Hepatic stellate cell (primary cell): ENCODE measurements at regions not wholly inside any gene's neighbourhood (a gene's known extent, or its start where the extent isn't known, plus 50 kb on each side); places are given as distances from the start of the nearest gene placed in this dataset.
"Not testable (repeated sequence)": the region's sequence is repeated elsewhere in the genome, so short reads cannot be mapped to it uniquely, and the experiment has no call there.

ENCODE experiments used
- DNase-seq: peaks from one replicate; pipeline ENCODE4 v3.0.0; 2011; ENCODE audit warnings: low spot score

DNA sequence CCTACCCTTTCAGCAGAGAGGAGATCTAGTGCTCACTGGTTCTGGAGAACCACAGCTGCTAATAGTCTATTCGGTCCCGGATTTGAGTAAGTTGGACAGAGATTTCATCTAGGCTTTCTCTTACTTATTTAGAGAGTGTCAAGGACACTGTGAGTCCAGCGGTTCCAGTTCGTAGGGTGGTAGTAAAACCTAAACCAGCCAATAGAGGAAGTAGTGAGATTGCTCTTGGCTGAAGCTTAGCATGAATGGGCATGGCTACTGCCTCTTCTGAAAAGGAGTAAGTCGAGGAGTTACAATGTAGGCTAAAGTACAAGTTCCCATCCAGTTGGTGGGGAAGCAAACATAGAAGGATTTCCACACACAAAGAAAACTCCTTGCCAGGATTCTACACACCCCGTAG is 109.6 kb upstream of the MOCS2 start:
- no peak for DNase-seq

DNA sequence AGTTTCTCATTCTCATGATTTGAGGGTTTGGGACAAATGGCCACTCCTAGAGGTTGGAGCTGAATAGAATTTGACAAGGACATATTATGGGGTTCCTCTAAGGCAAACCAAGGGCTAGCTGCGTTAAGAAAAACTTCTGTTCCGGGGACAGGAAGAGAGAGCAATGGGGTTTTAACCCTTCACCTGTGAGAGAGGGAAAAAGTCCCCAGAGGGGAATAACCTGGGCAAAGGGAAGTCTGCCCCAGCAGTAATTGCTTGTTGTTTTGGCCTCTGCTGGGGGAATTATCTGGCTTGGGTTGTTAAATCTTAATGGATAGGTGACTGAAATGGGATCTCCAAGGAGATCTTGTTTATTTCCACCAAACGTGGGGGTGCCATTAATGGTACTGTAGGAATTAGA is 110.1 kb upstream of the MOCS2 start:
- no peak for DNase-seq

DNA sequence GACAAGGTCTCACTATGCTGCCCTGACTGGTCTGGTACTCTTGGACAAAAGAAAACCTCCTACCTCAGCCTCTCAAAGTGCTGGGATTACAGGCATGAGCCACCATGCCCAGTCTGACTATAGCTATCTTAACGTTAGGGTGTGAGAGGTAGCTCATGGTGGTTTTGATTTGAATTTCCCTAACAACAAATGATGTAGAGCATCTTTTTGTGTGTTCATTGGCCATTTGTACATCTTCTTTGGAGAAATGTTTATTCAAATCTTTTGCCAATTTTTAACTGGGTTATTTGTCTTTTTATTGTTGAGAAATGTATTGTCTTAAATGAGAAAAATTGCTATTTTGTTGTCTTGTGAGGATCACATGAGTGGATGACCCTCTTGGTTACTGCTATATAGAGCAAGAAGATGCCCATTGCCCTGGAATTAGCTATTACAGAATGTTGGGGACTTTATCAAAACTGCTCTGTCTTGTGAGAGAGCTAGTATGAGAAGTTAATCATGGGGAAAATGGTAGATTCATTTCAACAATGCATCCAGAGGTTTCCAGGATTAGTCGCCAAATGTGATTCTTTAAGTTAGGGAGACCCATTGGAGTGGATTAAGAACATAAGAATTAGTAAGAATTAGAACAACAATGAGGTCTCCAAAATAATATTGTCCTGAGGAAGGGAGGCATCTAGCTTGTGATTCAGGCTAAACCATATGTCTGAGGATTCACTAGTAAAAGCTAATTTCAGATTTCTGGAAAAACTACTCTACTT is 124.3 kb upstream of the MOCS2 start:
- DNase-seq = no peak

- no peak for DNase-seq
Observed at GRCh38 chr5:53236683-53237082, 127.1 kb upstream of the MOCS2 start.

DNA sequence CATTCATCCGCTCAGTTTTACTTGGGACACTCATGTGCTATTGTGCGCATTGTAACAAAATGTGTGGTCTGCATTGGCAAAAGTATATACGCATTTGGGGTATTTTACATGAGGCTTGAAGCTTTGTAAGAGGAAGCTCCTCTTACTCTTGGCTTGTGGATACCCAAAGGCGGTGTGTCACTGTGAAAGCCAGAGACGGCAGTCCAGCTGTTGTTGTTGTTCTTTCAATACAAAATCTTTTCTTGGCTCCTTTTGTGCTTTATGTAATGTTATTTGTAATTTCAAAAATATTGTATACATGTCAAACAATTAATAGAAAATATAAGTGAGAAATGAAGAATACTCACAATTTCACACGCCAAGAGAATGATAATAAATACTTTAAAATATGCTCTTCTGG is 128.3 kb upstream of the MOCS2 start:
- no peak for DNase-seq

DNA sequence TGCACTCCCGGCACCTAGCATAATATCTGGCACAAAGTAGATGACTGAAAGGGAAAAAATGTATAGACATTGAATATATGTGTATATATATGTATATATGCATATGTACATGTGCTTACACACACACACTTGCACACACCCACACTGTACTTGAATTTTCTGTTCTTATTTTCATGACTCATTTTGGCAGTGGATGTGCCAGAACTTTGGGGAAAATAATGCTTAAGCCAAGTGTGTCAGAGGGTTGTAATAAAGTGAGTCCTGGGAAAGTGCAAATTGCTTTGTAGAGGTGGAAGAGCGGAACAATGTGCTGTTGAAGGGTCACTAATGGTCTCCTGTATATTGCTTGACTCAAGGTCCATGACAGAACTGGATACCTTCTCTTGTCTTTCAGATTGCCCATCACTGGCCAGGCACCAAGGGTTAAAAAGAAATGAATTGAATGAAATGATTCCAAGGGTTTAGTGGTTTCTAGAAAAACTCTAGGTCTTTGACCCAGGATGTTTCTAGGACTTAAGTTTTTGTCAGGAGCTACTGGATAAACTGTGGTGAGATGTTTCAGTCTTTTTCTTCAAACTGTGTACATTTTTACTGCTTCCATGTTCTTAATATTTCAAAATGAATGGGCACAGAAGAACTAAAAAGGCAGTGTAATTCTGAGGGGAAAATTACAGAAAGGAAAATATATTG is 129.9 kb upstream of the MOCS2 start:
- no peak for DNase-seq

- no peak for DNase-seq
Observed at GRCh38 chr5:53240661-53241060, 131.1 kb upstream of the MOCS2 start.

GRCh38 chr5:53241572-53241971 is 132.0 kb upstream of the MOCS2 start:
- no peak for DNase-seq

GRCh38 chr5:53243403-53243802 is 133.8 kb upstream of the MOCS2 start:
- DNase-seq = no peak

DNA sequence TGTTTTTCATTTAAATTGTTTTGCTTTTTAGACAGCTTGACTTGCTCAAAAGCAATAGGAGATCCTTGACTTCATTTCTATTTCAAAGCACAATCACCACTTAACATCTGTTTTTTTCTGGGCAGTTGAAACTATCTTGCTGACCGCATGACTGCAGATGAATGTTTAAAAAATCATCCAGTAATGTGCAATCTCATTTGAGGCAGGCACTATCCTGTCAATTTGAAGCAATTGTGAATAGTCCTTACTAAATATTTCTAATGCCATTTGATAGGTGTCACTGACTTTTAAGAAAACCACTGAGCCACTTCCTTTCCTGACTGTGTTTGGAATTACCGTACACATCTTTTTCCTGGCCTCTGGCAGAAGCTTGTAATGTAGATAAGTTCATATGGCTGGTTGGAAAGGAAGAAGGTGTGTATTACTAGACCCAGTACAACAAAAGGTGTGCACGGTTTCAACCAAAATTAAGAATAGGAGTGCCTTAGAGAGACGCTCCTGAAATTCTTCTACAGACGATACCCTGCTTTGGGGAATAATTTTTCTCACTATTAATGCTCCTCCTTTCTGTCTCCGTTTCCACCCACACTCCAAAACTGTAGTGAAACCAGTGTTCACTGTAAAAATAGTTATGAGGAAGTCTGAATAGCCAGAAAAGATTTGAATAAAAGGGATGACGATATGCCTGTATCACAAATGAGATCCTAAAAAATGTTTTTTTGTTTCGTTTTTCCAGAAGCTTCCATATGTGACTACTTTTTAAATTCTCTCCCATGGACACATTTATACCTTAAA is 136.7 kb upstream of the MOCS2 start:
- DNase-seq = peak; percentile 47

- DNase-seq = peak; percentile 78
Observed at GRCh38 chr5:53249529-53250200, 140.1 kb upstream of the MOCS2 start.

GRCh38 chr5:53250201-53250550 is 140.6 kb upstream of the MOCS2 start:
- no peak for DNase-seq

- peak; percentile 21 for DNase-seq
Observed at GRCh38 chr5:53253421-53253871, 143.9 kb upstream of the MOCS2 start.

DNA sequence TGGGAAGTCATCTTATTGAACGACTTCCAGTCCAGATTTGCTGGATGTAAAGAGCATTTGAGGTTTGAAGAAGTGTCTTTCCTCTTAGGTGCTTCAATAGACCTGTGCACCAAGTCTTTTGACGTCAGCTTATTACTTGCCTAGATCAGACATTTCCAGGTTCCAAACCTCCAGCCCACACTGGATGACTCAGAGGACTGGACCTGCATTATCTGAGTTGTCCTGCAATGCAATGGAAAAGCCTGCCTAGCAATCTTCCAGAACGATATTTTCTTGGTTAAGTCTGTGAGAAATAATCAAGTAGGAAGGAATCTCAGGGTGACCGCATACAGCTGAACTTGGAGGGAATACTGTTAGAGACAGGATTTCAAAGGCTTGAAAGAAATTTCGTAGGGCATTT is 147.2 kb upstream of the MOCS2 start:
- DNase-seq = no peak

GRCh38 chr5:53257806-53258373 is 148.3 kb upstream of the MOCS2 start:
- no peak for DNase-seq

GRCh38 chr5:53259176-53259575 is 149.6 kb upstream of the MOCS2 start:
- no peak for DNase-seq

DNA sequence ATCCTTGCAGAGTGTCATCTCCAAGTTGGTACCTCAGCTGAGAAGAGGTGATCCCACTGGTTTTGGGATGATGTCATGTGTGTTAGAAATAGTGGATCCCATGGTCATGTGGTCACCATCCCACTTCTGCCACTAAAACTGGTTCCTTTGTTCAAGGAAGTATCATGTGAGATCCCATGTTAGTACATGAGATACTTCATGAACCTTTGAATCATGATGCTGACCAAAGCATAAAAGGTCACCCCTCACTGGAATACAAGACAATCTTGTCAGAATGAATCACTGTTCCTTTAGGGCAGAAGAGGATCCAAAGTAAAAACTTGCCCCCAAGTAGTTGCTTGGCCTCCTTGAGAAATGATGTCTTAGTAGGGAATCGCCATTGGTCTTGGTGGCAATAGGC is 150.9 kb upstream of the MOCS2 start:
- no peak for DNase-seq

GRCh38 chr5:53261245-53261644 is 151.7 kb upstream of the MOCS2 start:
- DNase-seq = no peak

DNA sequence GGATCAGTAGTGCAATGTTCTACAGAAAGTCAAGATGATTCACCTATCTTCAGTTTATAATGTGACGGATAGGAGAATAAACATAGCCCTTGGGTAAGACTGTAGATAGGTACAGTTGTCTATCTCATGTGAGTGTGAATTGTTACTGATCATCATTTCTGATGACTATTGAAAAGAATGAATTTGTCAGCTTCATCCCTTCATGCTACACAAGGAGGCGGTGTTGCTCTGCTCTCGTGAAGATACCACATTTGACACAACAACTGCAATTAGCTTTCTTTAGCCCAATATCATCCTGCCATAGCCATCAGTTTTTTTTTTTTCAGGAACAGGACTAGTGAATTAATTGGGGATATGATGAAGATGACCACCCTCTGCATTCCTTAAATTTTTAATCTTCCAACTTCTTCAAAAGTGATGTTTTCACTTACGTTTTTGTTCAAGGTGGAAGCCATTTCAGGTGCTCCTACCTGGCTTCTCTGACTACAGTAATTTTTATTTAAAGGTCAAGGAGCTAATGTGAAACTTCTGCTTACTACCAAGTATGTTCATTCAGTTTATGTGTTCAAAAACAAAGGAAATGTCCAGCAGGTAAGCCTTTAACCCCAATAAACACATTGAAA is 152.9 kb upstream of the MOCS2 start:
- no peak for DNase-seq

GRCh38 chr5:53263151-53263550 is 153.6 kb upstream of the MOCS2 start:
- no peak for DNase-seq

DNA sequence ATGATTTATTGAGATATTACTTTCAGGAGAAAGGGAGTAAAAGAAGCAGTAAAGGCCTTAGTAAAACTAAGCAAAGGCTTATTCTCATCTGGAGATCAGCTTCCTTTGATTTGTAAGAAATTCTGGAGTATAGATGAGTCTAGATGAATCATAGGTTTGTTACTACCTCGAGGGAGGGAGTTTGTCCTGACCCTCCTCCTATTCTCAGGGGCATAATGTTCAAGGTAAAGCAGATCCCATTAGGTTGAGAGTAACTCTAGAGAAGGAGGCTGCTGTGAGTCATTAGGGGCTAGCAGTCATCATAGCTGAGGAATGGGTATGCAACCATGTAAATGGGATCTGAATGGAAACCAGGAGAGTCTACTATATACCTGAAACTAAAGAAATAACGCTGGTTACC is 155.5 kb upstream of the MOCS2 start:
- DNase-seq = no peak

DNA sequence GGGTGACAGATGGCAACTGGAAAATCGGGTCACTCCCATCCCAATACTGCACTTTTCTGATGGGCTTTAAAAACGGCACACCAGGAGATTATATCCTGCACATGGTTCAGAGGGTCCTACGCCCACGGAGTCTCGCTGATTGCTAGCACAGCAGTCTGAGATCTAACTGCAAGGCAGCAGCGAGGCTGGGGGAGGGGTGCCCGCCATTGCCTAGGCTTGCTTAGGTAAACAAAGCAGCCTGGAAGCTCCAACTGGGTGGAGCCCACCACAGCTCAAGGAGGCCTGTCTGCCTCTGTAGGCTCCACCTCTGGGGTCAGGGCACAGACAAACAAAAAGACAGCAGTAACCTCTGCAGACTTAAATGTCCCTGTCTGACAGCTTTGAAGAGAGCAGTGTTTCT is 158.7 kb upstream of the MOCS2 start:
- not testable (repeated sequence) for DNase-seq
